ENCODE measurements at regions not wholly inside any gene's neighbourhood (a gene's known extent, or its start where the extent isn't known, plus 50 kb on each side); places are given as distances from the start of the nearest gene placed in this dataset.

- no peak for DNase-seq (ENCODE audit: low read depth, low spot score)
- H3K9ac ChIP-seq (ENCODE audit: insufficient read length, low read depth), result no peak overlapping the region
- H3K4me3 ChIP-seq (ENCODE audit: insufficient read length, low read depth), result no peak overlapping the region
- no peaks in the 10 kb centered on the region for H3K4me1 ChIP-seq (ENCODE audit: insufficient read depth, insufficient read length)
- H3K27me3 ChIP-seq (ENCODE audit: insufficient read depth, insufficient read length), result no peaks in the 10 kb centered on the region
- TF ChIP-seq YY1 (IDR thresholded peaks at IDR 0.05; ENCODE audit: insufficient read depth, insufficient read length) (no peak), SUZ12 (IDR thresholded peaks at IDR 0.05; ENCODE audit: extremely low read depth, insufficient read depth, insufficient read length) (no peak), ZNF274 (IDR thresholded peaks at IDR 0.05; ENCODE audit: low read depth, low read length) (no peak)
- H3K36me3 ChIP-seq (ENCODE audit: insufficient read depth, insufficient read length, low read length), result no peaks in the 10 kb centered on the region
- H3K9me3 ChIP-seq (ENCODE audit: insufficient read depth, low read length), result no peaks in the 10 kb centered on the region
Measured at GRCh38 chr2:126449677-126450076, 206.3 kb upstream of the GYPC start.

GRCh38 chr2:126463892-126464674 lies 191.9 kb upstream of the GYPC start:
- no peaks in the 10 kb centered on the region for H3K9me3 ChIP-seq (ENCODE audit: insufficient read depth, low read length)
- no peak overlapping the region for H3K9ac ChIP-seq (ENCODE audit: insufficient read length, low read depth)
- TF ChIP-seq YY1 (IDR thresholded peaks at IDR 0.05; ENCODE audit: insufficient read depth, insufficient read length) (no peak), SUZ12 (IDR thresholded peaks at IDR 0.05; ENCODE audit: extremely low read depth, insufficient read depth, insufficient read length) (no peak), ZNF274 (IDR thresholded peaks at IDR 0.05; ENCODE audit: low read depth, low read length) (no peak)
- no peak for DNase-seq (ENCODE audit: low read depth, low spot score)
- no peak overlapping the region for H3K4me3 ChIP-seq (ENCODE audit: insufficient read length, low read depth)
- no peaks in the 10 kb centered on the region for H3K36me3 ChIP-seq (ENCODE audit: insufficient read depth, insufficient read length, low read length)
- H3K4me1 ChIP-seq (ENCODE audit: insufficient read depth, insufficient read length), result no peaks in the 10 kb centered on the region
- H3K27me3 ChIP-seq (ENCODE audit: insufficient read depth, insufficient read length), result no peaks in the 10 kb centered on the region

GRCh38 chr2:126467367-126468054 lies 188.4 kb upstream of the GYPC start:
- TF ChIP-seq ZNF274 (IDR thresholded peaks at IDR 0.05; ENCODE audit: low read depth, low read length) (no peak), YY1 (IDR thresholded peaks at IDR 0.05; ENCODE audit: insufficient read depth, insufficient read length) (no peak)
- Histone ChIP-seq H3K9me3 (ENCODE audit: insufficient read depth, low read length) (no peaks in the 10 kb centered on the region), H3K27me3 (ENCODE audit: insufficient read depth, insufficient read length) (no peaks in the 10 kb centered on the region), H3K36me3 (ENCODE audit: insufficient read depth, insufficient read length, low read length) (no peaks in the 10 kb centered on the region), H3K9ac (ENCODE audit: insufficient read length, low read depth) (no peak overlapping the region), H3K4me1 (ENCODE audit: insufficient read depth, insufficient read length) (no peaks in the 10 kb centered on the region), H3K4me3 (ENCODE audit: insufficient read length, low read depth) (no peak overlapping the region)
- DNase-seq (ENCODE audit: low read depth, low spot score), result no peak

GRCh38 chr2:126475031-126475430 lies 180.9 kb upstream of the GYPC start:
- TF ChIP-seq YY1 (IDR thresholded peaks at IDR 0.05; ENCODE audit: insufficient read depth, insufficient read length) (no peak), SUZ12 (IDR thresholded peaks at IDR 0.05; ENCODE audit: extremely low read depth, insufficient read depth, insufficient read length) (no peak), ZNF274 (IDR thresholded peaks at IDR 0.05; ENCODE audit: low read depth, low read length) (no peak)
- H3K4me3 ChIP-seq (ENCODE audit: insufficient read length, low read depth), result no peak overlapping the region
- no peak for DNase-seq (ENCODE audit: low read depth, low spot score)
- H3K9me3 ChIP-seq (ENCODE audit: insufficient read depth, low read length), result peaks cover 8% of the 10 kb centered on the region; the same call in 1 of the 2 replicates
- H3K9ac ChIP-seq (ENCODE audit: insufficient read length, low read depth), result no peak overlapping the region
- H3K4me1 ChIP-seq (ENCODE audit: insufficient read depth, insufficient read length), result no peaks in the 10 kb centered on the region
- H3K36me3 ChIP-seq (ENCODE audit: insufficient read depth, insufficient read length, low read length), result no peaks in the 10 kb centered on the region
- H3K27me3 ChIP-seq (ENCODE audit: insufficient read depth, insufficient read length), result no peaks in the 10 kb centered on the region

- TF ChIP-seq YY1 (IDR thresholded peaks at IDR 0.05; ENCODE audit: insufficient read depth, insufficient read length) (no peak), SUZ12 (IDR thresholded peaks at IDR 0.05; ENCODE audit: extremely low read depth, insufficient read depth, insufficient read length) (no peak), ZNF274 (IDR thresholded peaks at IDR 0.05; ENCODE audit: low read depth, low read length) (no peak)
- H3K27me3 ChIP-seq (ENCODE audit: insufficient read depth, insufficient read length), result no peaks in the 10 kb centered on the region
- no peaks in the 10 kb centered on the region for H3K36me3 ChIP-seq (ENCODE audit: insufficient read depth, insufficient read length, low read length)
- H3K4me1 ChIP-seq (ENCODE audit: insufficient read depth, insufficient read length), result no peaks in the 10 kb centered on the region
- DNase-seq (ENCODE audit: low read depth, low spot score), result no peak
- no peak overlapping the region for H3K9ac ChIP-seq (ENCODE audit: insufficient read length, low read depth)
- H3K9me3 ChIP-seq (ENCODE audit: insufficient read depth, low read length), result peaks cover 8% of the 10 kb centered on the region; the same call in 1 of the 2 replicates
- H3K4me3 ChIP-seq (ENCODE audit: insufficient read length, low read depth), result no peak overlapping the region
Measured at GRCh38 chr2:126476691-126477090, 179.3 kb upstream of the GYPC start.

- no peak for DNase-seq (ENCODE audit: low read depth, low spot score)
- TF ChIP-seq YY1 (IDR thresholded peaks at IDR 0.05; ENCODE audit: insufficient read depth, insufficient read length), result no peak
- TF ChIP-seq SUZ12 (IDR thresholded peaks at IDR 0.05; ENCODE audit: extremely low read depth, insufficient read depth, insufficient read length), result no peak
- no peak for TF ChIP-seq ZNF274 (IDR thresholded peaks at IDR 0.05; ENCODE audit: low read depth, low read length)
- no peak overlapping the region for H3K4me3 ChIP-seq (ENCODE audit: insufficient read length, low read depth)
Measured at GRCh38 chr2:126480033-126480432, 175.9 kb upstream of the GYPC start.

More at GRCh38 chr2:126480033-126480432, 175.9 kb upstream of the GYPC start:
- Histone ChIP-seq H3K9me3 (ENCODE audit: insufficient read depth, low read length) (peaks cover 17% of the 10 kb centered on the region; the same call in 1 of the 2 replicates), H3K4me1 (ENCODE audit: insufficient read depth, insufficient read length) (no peaks in the 10 kb centered on the region), H3K27me3 (ENCODE audit: insufficient read depth, insufficient read length) (no peaks in the 10 kb centered on the region), H3K36me3 (ENCODE audit: insufficient read depth, insufficient read length, low read length) (no peaks in the 10 kb centered on the region), H3K9ac (ENCODE audit: insufficient read length, low read depth) (no peak overlapping the region)
